ENCODE measurements at regions not wholly inside any gene's neighbourhood (a gene's known extent, or its start where the extent isn't known, plus 50 kb on each side); places are given as distances from the start of the nearest gene placed in this dataset.

- Histone ChIP-seq H3K4me1 (ENCODE audit: control insufficient read depth, insufficient read depth, low read length) (no peaks in the 10 kb centered on the region), H3K27me3 (ENCODE audit: control insufficient read depth, insufficient read depth, low read length) (no peaks in the 10 kb centered on the region), H3K27ac (ENCODE audit: low read length) (no peak overlapping the region), H3K4me3 (ENCODE audit: low read depth in 2 of 2, low read length in 2 of 2) (no peak overlapping the region), H3K36me3 (ENCODE audit: control insufficient read depth, insufficient read depth, low read length) (no peaks in the 10 kb centered on the region), H3K9me3 (ENCODE audit: control insufficient read depth, insufficient read depth, low read depth, low read length) (peaks cover 5% of the 10 kb centered on the region; the same call in 1 of the 2 replicates)
- BruUV-seq (replicated peaks): no TSS peak
- in situ Hi-C loops (cut with HindIII; ENCODE audit: low pct_unique_long_range_greater_than_20kb, low sequenced_read_pairs) (no loop called here), intact Hi-C loops (cut with micrococcal nuclease; ENCODE audit: unreplicated experiment) (loop anchor here (10.0 kb wide), 1 partner anchor 60 kb away; no protein-coding TSS in a partner anchor)
- TF ChIP-seq, protein P1, sequence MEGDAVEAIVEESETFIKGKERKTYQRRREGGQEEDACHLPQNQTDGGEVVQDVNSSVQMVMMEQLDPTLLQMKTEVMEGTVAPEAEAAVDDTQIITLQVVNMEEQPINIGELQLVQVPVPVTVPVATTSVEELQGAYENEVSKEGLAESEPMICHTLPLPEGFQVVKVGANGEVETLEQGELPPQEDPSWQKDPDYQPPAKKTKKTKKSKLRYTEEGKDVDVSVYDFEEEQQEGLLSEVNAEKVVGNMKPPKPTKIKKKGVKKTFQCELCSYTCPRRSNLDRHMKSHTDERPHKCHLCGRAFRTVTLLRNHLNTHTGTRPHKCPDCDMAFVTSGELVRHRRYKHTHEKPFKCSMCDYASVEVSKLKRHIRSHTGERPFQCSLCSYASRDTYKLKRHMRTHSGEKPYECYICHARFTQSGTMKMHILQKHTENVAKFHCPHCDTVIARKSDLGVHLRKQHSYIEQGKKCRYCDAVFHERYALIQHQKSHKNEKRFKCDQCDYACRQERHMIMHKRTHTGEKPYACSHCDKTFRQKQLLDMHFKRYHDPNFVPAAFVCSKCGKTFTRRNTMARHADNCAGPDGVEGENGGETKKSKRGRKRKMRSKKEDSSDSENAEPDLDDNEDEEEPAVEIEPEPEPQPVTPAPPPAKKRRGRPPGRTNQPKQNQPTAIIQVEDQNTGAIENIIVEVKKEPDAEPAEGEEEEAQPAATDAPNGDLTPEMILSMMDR (IDR thresholded peaks at IDR 0.05): no peak
- TF ChIP-seq SIN3A (IDR thresholded peaks at IDR 0.05; ENCODE audit: borderline replicate concordance, insufficient read depth, low read depth, low read length) (no peak), REST (IDR thresholded peaks at IDR 0.05; ENCODE audit: insufficient read depth in 1 of 2, low read depth in 2 of 2, low read length in 1 of 2) (no peak), POLR2AphosphoS5 (IDR thresholded peaks at IDR 0.05; ENCODE audit: low read depth, low read length) (no peak), TCF7L2 (IDR thresholded peaks at IDR 0.05; ENCODE audit: low read depth, low read length) (no peak)
- no peak for DNase-seq (ENCODE audit: low read depth, low spot score)
- ATAC-seq: no peak
- POLR2A ChIA-PET: no interaction called here
- CTCF ChIA-PET: no interaction called here
These were observed 397.7 kb downstream of the AASDHPPT start for GRCh38 chr11:106475181-106475580.

DNA sequence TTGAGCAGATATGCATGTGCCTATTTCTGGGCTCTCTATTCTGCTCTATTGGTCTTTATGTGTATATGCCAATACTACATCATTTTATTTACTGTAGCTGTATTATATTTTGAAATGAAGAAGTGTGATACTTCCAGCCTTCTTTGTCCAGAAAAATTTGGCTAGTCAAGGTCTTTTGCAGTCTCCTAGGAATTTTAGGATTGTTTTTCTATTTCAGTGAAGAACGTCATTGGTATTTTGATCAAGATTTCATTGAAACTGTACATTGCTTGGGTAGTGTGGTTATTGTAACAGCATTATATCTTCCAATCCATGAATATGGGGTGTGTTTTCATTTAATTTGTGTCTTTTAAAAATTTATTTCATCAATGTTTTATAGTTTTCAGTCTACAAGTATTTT, 400.3 kb downstream of the AASDHPPT start:
- in situ Hi-C loops (cut with HindIII; ENCODE audit: low pct_unique_long_range_greater_than_20kb, low sequenced_read_pairs): no loop called here

More for the DNA sequence above, 400.3 kb downstream of the AASDHPPT start:
- intact Hi-C loops (cut with micrococcal nuclease; ENCODE audit: unreplicated experiment): loop anchor here (10.0 kb wide), 1 partner anchor 63 kb away; no protein-coding TSS in a partner anchor
- no peaks in the 10 kb centered on the region; the same call in 1 of the 2 replicates for H3K4me1 ChIP-seq (ENCODE audit: control insufficient read depth, insufficient read depth, low read length)
- no peak overlapping the region for H3K27ac ChIP-seq (ENCODE audit: low read length)
- DNase-seq (ENCODE audit: low read depth, low spot score): no peak
- H3K9me3 ChIP-seq (ENCODE audit: control insufficient read depth, insufficient read depth, low read depth, low read length): peaks cover 5% of the 10 kb centered on the region; the same call in 1 of the 2 replicates
- no peak overlapping the region for H3K4me3 ChIP-seq (ENCODE audit: low read depth in 2 of 2, low read length in 2 of 2)
- H3K36me3 ChIP-seq (ENCODE audit: control insufficient read depth, insufficient read depth, low read length): no peaks in the 10 kb centered on the region
- BruUV-seq (replicated peaks): no TSS peak
- POLR2A ChIA-PET: no interaction called here
- CTCF ChIA-PET: interaction anchor here (0.6 kb wide), 1 partner anchor 37 kb away, joined by 3 read pairs; no protein-coding TSS in a partner anchor
- no peak for TF ChIP-seq SIN3A (IDR thresholded peaks at IDR 0.05; ENCODE audit: borderline replicate concordance, insufficient read depth, low read depth, low read length)
- no peak for TF ChIP-seq POLR2AphosphoS5 (IDR thresholded peaks at IDR 0.05; ENCODE audit: low read depth, low read length)
- TF ChIP-seq REST (IDR thresholded peaks at IDR 0.05; ENCODE audit: insufficient read depth in 1 of 2, low read depth in 2 of 2, low read length in 1 of 2): no peak
- TF ChIP-seq, protein P1 (IDR thresholded peaks at IDR 0.05): no peak
- no peak for TF ChIP-seq TCF7L2 (IDR thresholded peaks at IDR 0.05; ENCODE audit: low read depth, low read length)
- H3K27me3 ChIP-seq (ENCODE audit: control insufficient read depth, insufficient read depth, low read length): no peaks in the 10 kb centered on the region
- ATAC-seq: no peak
